ENCODE measurements at regions not wholly inside any gene's neighbourhood (a gene's known extent, or its start where the extent isn't known, plus 50 kb on each side); places are given as distances from the start of the nearest gene placed in this dataset.

- TF ChIP-seq CTCF (IDR thresholded peaks at IDR 0.05; ENCODE audit: insufficient read depth, low read depth, low read length), result no peak
- DNase-seq (ENCODE audit: low read depth), result no peak
- no peaks in the 10 kb centered on the region for H3K27me3 ChIP-seq (ENCODE audit: control insufficient read depth, insufficient read depth, low read length)
- H3K36me3 ChIP-seq (ENCODE audit: control insufficient read depth, insufficient read depth, low read length), result no peaks in the 10 kb centered on the region
- ChIA-PET CTCF (interaction anchor here (1.0 to 3.9 kb wide), 4 partner anchors 9 to 139 kb away, joined by 3 to 31 read pairs (median 3); no protein-coding TSS in a partner anchor), POLR2A (no interaction called here)
- no peak overlapping the region for H3K4me3 ChIP-seq (ENCODE audit: low read depth, low read length)
These were observed 130.5 kb downstream of the BARX1 start for GRCh38 chr9:93824386-93825294.

DNA sequence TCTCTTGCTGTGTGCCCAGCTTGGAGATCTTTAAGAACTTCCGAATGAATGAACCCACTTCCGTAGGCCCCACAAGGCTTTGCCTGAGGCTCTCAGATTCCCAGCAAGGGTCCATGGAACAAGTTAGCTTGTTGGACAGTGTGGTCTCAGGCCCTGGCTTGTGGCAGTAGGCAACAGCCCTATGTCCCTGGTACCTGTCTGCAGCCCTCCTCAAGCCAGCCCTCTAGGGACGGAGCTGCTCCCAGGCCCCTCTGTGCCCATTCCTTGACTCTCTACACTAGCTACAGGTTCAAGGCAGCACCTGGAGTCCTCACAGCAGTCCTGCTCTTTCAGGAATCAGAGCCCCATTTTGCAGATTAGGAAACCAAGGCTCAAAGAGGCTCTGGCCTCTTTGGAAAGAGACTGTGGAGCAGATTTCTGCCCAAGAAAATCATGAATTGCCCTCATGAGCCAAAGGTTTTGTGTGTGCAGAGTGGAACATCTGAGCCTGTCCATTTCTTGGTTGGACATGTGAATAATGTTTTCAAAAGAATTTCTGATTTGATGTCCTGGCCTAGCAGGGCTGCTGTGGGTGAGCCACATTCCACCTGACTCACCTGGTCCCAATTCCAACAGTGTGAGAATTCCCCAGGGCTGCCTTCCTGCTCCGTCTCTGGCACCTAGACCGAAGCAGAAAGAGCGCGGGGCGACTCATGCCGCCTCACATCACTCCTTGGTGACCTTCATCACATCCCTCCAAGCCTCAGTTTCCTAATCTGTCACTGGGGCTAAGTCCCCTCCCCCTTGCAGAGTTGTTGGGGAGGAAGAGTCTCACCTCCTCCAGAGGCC lies 131.7 kb downstream of the BARX1 start:
- CTCF ChIA-PET, result no interaction called here
- no peak for DNase-seq (ENCODE audit: low read depth)
- Histone ChIP-seq H3K36me3 (ENCODE audit: control insufficient read depth, insufficient read depth, low read length) (no peaks in the 10 kb centered on the region), H3K4me3 (ENCODE audit: low read depth, low read length) (no peak overlapping the region), H3K27me3 (ENCODE audit: control insufficient read depth, insufficient read depth, low read length) (no peaks in the 10 kb centered on the region)
- POLR2A ChIA-PET, result no interaction called here
- no peak for TF ChIP-seq CTCF (IDR thresholded peaks at IDR 0.05; ENCODE audit: insufficient read depth, low read depth, low read length)

DNA sequence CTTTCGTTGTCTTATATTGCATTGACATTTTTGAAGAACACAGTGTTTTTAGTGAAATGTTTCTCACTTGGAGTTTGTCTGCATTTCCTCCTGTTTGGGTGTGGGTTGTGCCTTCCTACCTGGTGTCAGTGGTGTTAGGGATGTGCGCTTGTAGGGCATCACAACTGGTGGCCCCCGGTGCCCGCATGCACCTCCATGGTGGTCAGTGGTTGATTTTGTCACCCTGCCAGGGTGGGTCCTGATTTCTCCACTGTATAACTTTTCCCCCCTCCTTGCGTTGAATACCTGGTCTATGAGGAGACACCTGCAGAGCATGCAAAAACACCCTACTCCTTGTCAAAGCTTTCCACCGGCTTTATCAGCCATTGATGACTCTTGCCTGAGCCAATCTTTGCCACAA lies 132.9 kb downstream of the BARX1 start:
- Histone ChIP-seq H3K27me3 (ENCODE audit: control insufficient read depth, insufficient read depth, low read length) (no peaks in the 10 kb centered on the region), H3K36me3 (ENCODE audit: control insufficient read depth, insufficient read depth, low read length) (no peaks in the 10 kb centered on the region), H3K4me3 (ENCODE audit: low read depth, low read length) (no peak overlapping the region)
- ChIA-PET POLR2A (no interaction called here), CTCF (no interaction called here)
- no peak for DNase-seq (ENCODE audit: low read depth)
- no peak for TF ChIP-seq CTCF (IDR thresholded peaks at IDR 0.05; ENCODE audit: insufficient read depth, low read depth, low read length)

DNA sequence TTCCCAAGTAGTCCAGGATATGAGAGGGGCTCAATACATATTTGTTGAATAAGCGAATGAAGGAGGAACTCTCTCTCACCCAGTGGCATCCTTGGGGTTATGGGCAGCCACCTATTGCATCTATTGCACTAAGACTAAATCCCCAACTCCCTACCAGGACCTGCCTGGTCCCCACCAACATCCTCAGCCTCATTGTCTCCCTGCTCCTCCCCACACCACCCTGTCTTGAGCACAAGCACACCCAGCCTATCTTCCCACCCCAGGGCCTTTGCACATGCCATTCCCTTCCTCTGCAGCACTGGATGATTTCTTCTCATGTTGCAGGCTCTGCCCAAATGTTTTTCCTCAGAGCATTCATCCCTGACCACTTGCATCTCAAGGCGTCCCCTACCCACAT lies 133.8 kb downstream of the BARX1 start:
- H3K27me3 ChIP-seq (ENCODE audit: control insufficient read depth, insufficient read depth, low read length), result no peaks in the 10 kb centered on the region
- H3K36me3 ChIP-seq (ENCODE audit: control insufficient read depth, insufficient read depth, low read length), result no peaks in the 10 kb centered on the region
- no peak for DNase-seq (ENCODE audit: low read depth)
- CTCF ChIA-PET, result no interaction called here
- H3K4me3 ChIP-seq (ENCODE audit: low read depth, low read length), result no peak overlapping the region
- POLR2A ChIA-PET, result no interaction called here
- no peak for TF ChIP-seq CTCF (IDR thresholded peaks at IDR 0.05; ENCODE audit: insufficient read depth, low read depth, low read length)

GRCh38 chr9:93820667-93821306 lies 134.4 kb downstream of the BARX1 start:
- no peaks in the 10 kb centered on the region for H3K27me3 ChIP-seq (ENCODE audit: control insufficient read depth, insufficient read depth, low read length)
- no peak for DNase-seq (ENCODE audit: low read depth)
- ChIA-PET CTCF (interaction anchor here (1.1 to 1.2 kb wide), 2 partner anchors 13 to 71 kb away, joined by 3 to 4 read pairs; no protein-coding TSS in a partner anchor), POLR2A (no interaction called here)
- TF ChIP-seq CTCF (IDR thresholded peaks at IDR 0.05; ENCODE audit: insufficient read depth, low read depth, low read length), result no peak
- H3K4me3 ChIP-seq (ENCODE audit: low read depth, low read length), result no peak overlapping the region
- H3K36me3 ChIP-seq (ENCODE audit: control insufficient read depth, insufficient read depth, low read length), result no peaks in the 10 kb centered on the region

Measured in BJ (cell line).